Stimulated activated CD8-positive, alpha-beta memory T cell treated with anti-CD3 and anti-CD28 coated beads, Interleukin-4, amount 100 ng/mL, for 48 hours (primary cell): ENCODE measurements at regions not wholly inside any gene's neighbourhood (a gene's known extent, or its start where the extent isn't known, plus 50 kb on each side); places are given as distances from the start of the nearest gene placed in this dataset.
A peak's percentile ranks its signal among the peaks of the same experiment; 100 is the strongest.
"Not testable (repeated sequence)": the region's sequence is repeated elsewhere in the genome, so short reads cannot be mapped to it uniquely, and the experiment has no call there.

Experiments used
- DNase-seq: peaks from one replicate; pipeline ENCODE4 v3.0.0-alpha.2; 2020

DNA sequence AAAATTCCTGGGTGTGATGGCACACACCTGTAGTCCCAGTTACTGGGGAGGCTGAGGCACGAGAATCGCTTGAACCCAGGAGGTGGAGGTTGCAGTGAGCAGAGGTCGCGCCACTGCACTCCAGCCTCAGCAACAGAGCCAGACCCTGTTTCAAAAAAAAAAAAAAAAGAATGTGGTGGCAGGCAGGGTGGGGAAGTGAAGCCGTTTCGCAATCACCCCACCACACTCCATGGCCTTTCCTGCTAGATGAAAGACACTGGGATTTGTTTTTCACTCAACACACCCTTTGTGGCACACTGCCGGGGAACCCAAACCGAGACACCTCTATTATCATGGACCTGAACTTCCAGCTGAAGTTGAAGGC is 172.4 kb upstream of the IQSEC1 start:
- DNase-seq: no peak

DNA sequence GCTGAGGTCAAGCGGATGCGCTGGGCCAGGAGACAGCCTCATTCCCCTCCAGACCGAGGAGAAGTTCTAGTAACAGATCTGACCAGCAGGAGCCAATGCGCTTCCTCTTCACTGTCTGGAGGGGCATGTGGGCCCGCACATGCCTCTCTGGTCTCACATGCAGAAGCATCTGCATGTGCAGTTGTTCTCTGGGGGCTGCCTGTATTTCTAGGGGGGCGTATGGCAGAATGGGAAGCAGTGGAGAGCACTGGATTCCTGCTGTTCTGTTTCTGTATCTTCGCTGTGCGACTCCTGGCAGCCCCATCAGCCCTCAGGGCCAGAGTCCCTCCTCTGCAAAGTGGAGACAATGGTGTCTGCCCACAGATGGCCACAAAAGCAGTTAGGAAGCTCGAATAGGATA is 170.4 kb upstream of the IQSEC1 start:
- no peak for DNase-seq

DNA sequence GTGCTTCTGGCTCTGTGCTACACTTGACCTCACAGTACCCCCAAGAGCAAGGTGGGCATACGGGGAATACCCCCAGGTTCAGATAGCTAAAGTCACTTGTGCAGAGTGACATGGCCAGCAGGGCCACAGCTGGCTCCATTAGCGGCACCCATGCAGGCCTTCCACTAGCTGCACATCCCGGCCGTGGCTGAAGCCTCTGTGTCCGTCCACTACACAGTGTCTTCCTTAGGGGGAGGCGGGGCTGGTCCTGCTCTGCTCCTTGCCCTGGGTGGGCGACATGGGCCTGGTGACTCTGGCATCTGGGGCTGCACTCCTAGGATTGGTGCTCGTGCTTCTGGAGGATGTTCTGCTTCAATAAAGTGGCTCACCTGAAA is 169.1 kb upstream of the IQSEC1 start:
- no peak for DNase-seq

DNA sequence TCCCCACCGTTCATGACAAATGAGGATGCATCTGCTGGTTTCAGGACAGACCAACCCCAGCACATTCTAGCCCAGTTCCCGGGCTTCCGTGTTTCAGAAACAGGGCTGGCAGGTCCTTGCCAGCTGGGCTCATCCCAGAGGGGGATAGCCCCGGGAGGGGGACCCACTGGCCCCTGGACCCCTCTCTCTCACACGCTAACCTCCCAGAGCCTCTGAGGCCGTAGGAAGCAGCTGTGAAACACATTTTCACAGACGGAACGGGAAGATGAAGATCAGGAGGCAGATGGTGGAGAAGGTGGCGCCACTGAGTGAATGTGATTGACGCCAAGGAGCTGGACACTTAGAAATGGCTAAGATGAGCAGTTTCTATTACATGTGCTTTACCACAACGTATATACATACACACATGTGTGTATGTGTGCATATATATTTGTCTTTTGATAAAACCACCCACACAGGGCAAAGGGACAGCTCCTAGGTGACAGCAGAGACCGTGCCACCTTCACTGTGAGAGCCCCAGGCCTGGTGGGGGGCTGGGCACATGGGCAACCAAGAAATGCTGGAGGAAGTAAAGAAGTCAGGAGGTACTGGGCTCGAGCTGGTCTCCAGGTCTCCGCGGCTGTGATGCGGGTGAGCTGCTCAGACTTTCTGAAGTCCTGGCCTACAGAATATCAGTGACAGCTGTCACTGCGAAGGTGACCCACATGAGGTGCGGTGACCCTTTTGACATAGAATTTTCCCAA is 168.6 kb upstream of the IQSEC1 start:
- no peak for DNase-seq

DNA sequence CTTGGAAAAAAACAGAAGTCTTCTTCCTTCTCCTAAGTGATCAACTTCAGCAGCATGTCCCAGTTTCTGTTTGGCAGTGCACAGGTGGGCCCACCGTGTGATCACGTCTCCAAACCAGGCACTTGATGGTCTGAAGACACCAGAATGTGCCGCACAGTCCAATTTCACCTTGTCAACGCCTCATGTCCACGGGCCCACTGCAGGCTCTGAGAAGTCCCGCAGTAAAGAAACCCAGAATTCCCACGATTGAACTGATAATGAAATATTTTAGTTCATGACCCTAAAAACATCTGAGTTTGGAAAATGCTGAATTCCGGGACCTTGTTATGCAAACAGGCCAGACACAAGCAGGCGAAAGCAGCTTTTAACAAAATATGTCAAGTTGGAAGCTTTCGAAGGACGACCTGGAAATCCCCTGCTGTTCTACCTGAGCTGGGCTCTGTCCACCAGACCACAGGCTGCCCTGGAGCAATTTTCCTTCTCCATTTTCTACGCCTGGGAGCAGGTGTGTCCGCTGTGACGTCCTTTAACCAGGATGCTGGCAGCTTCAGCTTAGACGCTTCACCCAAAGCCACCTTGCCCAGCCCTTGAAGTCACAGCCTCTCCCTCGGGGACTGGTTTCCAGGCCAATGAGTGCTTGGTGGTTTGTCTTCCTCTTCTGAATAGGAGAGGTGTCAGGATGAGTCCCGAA is 167.8 kb upstream of the IQSEC1 start:
- DNase-seq: no peak

DNA sequence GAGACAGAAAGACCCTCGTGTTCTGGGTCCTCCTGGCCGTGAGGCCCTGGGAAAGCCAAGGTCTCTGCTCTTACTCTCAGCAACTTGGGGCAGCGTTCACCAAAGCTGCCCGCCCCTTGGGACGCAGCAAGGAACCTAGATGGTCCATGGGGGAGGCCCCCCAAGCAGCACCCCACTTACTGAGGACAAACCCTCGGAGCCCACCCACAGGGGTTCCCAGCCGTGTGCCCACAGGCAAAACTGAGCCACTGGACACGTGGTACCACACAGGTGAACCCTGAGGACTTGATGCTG is 166.2 kb upstream of the IQSEC1 start:
- DNase-seq: no peak

DNA sequence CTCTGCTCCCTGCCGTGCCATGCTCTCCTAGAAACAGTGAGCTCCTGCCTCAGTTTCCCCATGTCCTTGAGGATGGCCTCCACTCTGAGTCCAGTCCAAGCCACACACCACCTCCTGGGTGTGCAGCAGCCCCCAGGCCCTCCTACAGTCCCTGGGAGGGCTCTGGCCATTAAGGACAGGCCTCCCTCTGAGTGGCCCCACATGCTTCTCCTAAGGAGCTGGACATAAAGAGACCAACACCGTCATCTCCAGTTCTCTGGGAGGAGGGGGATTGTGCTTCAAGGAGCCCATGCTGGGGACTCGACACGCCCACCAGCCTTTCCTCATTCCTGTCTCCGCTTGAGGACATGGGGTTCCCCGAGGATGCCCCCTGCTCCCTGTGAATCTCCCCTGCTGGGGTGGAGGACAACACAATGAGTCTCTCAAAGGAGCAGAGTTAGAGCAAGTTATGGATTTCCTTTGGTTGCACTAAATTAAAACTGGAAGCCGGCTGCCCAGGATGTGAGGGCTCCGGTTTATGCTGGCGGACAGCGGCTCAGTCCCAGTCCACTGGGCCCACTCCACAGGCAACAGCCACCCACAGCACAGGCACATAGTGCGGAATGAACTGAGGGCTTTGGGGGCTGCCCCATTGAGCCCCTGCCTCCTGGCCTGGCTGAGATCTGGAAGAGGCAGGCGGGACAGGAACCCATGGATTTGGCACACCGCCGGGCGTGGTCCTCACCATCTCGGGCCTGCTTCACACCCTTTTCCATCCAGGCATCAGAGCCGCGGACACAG is 165.6 kb upstream of the IQSEC1 start:
- no peak for DNase-seq

DNA sequence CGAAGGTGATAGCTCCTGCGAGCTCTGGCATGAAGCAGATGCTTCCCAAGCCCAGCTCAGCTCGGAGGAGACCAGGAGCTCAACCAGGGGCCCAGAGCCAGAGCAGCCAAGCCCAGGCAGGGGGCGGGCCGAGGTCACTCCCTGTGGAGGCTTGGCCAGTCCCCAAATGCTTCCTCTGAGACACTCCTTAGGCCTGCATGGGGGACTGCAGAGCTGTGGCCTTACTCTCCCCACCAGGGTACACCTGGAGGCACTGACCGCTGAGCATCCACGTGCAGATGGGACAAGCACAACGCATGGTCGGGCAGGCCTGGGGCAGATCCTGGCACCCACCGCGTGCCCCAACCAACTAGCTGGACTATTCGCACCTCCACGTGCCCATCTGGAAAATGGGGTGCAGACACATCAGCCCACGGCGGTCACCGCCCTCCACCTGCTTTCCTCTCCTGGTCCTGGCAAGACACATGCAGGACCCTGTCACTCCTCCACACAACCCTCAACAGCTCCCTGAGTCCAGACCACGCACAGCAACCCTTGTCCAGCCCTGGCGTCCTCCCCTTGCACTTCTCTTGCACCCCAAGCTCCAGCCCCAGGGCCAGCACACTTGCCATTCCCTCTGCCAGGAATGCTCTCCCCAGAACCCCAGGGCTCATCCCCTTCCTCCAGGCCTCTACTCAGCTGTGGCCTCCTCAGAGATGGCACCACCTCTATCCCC is 164.7 kb upstream of the IQSEC1 start:
- no peak for DNase-seq

DNA sequence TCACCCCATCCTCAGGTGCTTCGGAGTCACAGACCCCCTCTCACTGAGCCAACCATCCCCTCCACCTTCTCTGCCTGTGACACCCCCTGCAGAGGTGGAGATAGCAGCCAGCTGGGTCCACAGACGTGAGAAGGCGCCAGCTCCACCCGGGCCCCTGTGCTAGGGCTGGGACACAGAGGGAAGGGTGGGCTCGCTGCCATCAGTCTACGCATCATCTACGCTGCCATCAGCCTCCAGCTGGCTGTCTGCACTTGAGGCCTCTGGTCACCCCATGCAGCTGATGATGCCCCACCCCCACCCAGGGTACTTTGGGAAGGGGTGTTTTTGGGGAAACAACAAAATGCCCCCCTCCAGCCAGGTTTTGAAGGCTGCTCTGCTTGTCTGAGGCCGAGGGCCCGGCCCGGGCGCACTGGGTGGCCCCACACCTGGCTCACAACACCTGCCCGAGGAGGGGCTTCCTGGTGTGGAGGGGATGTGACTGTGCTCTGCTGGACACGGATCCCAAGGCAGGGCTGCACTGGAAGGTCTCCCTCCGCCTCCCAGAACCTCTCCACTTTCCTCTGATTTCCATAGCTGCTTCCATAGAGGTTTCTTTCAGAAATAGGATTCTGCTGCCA is 163.4 kb upstream of the IQSEC1 start:
- no peak for DNase-seq

DNA sequence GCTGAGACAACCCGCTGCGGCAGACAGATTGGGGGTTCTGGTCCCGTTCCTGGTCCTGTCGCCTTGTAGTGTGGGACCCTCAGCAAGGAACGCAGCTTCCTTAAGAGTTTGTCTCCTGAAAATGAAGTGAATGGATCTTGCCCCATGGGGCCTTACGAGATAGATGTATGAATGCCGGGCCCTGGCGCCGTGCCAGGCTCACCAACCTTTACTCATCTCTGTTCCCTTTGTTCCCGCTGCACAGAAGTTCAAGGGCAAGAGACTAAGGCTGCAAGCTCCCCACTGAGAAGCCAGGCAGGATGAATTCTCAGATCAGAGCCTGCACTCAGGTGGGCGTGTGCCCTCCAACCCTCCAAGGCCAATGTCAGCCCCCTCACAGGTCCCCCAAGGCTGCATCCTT is 162.7 kb upstream of the IQSEC1 start:
- no peak for DNase-seq

DNA sequence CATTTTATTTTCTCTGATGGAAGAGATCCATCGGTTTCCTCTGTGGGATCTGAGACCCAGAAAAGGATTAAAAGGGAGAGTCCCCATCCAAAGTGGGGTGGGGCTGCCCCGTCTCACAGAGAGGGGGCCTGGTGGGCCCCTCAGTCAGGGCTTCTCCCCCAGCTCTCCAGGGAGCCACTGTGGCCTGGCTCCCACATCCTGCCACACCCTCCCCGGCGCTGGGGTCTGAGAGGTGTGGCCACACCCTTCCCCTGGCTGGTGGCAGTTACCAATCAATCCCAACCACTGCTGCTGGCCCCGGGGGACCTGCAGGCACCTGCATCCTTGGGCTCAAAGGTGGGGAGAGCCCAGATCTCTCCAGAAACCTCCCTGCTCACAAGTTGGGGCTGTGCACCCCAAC is 161.8 kb upstream of the IQSEC1 start:
- DNase-seq: no peak

DNA sequence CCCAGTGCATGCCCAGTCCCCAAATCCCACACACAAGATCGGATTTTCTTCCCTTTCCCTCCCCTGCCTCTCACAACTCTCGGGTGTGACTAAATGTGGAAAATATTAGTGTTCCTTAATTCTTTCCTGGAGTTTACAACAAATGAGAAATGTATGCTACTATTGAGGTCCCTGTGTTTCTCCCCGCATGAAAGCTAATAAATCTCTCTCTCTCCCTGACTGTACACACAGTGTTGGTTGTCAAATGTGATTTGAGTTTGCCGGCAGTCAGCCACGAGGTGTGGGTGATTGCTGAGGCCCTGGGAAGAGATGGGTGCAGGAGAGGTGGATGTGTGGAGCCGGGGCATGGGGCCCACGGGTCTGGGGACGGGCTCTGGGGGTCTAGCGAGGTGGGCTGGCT is 161.4 kb upstream of the IQSEC1 start:
- no peak for DNase-seq

DNA sequence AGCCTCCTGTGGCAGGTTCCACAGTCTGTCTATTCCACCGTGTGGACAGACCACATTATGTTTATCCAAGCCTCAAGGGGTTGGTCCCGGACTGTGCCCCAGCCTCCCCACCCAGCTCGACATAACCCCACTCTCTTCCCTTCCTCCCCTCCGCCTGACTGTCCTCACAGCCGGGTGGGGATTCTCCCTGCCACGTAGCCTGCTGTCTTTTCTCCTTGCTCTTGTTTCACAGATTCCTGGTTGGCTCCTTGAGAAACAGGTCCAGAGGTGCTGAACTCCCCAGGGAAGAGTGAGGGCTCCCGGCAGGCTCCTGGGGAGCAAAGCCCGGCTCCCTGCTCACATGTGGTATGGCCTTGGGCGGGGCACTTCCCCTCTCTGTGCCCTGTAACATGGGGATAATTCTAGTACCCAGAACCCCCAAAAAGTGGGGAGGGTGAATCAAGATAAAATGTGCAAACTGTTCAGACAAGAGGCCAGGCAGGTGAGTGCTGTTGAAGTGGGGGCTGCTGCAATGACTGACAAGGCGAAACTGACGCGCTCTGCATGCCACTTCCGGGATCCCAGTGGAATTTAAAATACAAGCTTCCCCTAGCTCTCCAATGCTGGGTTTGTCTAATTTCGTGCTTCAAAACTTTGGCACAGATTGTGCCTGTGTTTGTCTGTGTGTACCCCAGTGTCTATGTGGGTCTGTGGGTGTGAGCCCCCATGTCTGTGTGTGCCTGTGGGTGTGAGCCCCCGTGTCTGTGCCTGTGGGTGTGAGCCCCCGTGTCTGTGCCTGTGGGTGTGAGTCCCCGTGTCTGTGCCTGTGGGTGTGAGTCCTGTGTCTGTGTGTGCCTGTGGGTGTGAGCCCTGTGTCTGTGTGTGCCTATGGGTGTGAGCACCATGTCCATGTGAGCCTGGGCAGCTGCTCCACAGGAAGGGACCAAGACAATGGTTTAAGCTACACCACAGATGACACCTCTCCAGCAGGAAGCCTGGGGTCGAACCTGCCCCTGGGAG is 160.6 kb upstream of the IQSEC1 start:
- peak; percentile 29 for DNase-seq

DNA sequence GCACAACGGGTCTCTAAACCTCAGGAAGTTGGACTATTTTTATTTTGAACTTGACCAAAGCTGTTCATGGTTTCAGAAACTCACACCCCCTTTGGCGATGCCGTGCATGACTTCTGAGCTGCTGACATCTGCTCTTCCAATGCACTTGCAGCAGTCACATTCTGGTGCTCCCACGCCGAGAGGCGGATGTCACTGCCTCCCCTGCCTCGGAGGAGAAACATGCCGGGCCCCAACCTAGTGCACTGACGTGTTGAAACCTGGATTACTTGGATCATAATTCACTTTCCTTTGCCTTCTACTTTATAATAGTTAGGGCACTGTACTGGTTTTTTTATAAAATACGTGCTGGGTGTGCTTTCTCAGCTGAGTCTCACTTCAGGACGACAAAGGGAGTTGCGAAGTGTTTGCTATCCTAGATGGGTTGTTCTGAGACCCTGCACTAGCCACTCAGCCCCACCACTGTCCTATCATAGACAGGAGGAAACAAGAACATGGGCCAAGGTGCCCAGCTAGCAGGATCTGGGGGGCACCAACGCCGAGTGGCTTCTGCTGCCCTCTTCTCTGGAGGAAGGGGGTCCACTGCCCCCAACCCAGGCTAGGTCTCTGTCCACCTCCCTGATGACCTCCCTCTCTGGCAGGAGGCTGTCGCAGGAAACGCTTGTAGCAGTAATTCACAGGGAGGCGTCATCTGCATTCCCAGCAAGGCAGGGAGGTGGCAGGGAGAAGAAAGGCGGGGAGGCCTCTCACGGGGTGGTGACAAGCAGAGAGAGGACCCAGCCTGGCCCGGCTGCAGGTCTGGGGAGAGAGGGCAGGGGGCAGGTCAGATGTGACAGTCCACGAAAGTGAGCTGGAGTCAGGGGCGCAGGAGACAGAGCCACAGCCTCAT is 158.8 kb upstream of the IQSEC1 start:
- no peak for DNase-seq

DNA sequence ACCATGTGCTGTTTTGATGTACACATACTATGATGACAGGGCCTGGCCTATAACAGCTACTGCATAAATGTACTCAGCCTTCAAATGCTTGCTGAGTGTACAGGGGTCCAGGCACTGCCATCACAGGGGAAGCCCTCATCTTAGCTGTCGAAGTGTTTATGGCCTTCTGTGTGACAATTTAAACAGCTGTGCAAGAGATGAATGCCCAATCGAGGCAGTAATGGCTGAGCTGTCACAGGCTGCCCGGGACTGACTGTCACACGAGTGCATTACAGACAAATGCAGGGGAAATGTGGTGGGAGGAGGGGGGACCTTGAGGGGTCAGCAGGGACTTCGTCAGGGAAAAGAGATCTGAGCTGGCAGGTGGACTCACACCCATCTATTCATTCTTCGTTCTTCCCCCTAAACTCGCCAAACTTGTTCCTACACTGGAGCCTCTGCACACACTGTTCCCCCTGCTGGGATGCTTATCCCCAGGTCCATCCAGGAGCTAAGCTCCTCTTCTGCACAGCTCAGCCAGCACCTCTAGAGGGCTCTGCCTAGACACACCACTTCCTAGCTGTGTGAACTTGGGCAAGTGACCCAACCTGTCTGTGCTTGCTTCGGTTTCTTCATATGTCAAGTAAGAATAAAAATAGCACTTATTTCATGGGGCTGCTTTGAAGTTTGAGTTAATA is 156.2 kb upstream of the IQSEC1 start:
- DNase-seq: no peak

DNA sequence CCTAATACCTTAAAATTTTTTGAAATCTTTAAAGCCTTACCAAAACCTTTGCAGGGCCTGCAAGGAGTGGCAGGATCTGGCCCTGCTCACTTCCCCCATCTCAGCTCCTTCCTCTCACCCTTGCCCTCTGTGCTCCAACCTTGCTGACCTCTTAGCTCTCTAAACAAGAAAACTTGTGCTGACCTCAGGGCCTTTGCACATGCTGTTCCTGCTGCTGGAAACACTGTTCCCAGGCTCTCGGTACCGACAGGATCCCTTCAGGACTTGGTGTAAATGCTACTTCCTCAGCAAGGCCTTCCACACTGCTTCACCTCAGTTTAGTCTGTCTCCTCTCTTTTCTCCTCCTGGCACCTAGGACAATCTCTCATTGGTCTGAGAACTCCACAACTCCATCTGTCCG is 155.4 kb upstream of the IQSEC1 start:
- DNase-seq: no peak

DNA sequence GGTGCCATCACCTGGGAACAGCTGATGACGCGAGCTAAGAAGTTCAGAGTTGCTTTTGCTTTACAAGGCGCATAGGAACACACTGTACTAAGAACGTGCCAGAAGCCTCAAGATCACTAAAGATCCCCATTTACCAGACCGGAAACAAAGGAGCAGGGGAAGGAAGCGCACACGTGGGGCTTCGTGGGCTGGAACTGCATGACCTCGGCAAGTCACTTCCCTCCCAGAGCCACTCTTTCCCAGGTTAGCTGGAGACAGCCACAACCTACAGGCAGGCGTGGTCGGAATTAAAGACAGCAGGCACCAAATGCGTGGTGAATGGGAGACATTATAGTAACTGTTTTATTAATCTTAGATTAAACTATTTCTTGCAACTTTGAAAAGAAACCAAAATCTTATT is 154.9 kb upstream of the IQSEC1 start:
- not testable (repeated sequence) for DNase-seq

DNA sequence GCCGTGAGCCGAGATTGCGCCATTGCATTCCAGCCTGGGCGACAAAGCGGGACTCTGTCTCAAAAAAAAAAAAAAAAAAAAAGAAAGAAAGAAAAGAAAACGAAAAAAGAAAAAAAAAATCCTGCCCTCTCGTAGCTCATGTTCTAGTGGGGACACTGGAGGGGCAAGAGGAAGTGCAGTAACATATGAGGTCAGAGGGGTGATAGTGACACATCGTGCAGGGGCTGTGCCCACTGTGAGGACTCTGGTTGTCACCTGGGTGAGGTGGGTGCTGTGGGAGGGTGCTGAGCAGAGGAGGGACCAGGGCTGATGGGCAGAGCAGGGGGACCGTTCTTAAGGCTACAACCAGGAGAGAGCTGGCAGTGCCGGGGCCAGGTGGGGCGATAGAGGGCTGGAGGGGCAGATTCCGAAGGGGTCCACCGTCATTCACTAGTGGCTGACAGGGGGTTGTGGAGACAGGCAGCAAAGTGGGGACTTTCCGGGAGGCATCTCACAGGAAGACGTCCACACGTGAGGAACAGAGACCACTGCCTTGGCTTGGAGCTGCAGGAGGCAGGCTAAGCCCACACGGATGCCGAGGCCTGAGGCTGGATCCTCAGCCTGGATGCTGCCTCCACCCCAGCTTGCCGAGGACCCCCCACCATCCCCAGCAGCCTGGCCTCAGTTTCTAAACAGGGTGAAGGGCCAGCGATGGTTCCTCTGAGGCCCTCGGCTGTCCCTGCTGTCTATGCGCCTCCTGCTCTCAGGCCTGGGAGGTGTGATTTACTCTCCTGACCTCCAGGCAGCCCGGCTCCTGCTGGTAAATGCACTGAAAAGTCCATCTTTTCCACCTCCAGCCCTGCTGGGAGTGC is 154.3 kb upstream of the IQSEC1 start:
- DNase-seq: no peak

DNA sequence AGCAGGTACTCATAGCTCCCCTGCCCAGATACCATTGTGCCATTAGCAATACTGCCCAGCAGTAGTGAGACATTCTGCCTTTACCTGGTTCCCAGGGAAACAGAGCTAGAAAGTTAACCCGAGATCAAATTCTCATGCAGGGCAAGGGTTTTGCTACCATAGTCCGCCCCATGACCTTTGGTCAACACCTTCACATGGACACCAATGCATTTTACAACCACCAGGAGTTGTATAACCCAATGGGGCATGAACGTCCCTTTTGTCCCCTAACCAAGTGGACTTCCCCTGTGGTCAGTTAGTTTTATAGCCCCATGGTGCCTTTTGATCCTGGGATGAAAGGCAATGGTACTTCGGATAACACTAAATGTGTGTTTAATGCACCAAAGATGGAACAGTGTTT is 151.7 kb upstream of the IQSEC1 start:
- no peak for DNase-seq
